Mesendoderm (in vitro differentiated cells): ENCODE measurements at regions not wholly inside any gene's neighbourhood (a gene's known extent, or its start where the extent isn't known, plus 50 kb on each side); places are given as distances from the start of the nearest gene placed in this dataset.

Experiments
- DNase-seq: peaks from one replicate; pipeline ENCODE4 v3.0.0; 2013
- H2AK5ac ChIP-seq: 2 replicates; pipeline ENCODE4 v1.6.1; 2013; ENCODE audit warnings: low read length, inconsistent platforms
- H2BK120ac ChIP-seq: 2 replicates; pipeline ENCODE4 v1.6.1; 2013; ENCODE audit warnings: low read depth, mild to moderate bottlenecking, low read length, moderate library complexity, mixed read lengths
- H2BK15ac ChIP-seq: replicated peaks from 2 replicates; pipeline ENCODE4 v1.6.1; 2013; ENCODE audit warnings: low read depth, mild to moderate bottlenecking, moderate library complexity
- H2BK5ac ChIP-seq: 2 replicates; pipeline ENCODE4 v1.6.1; 2013; ENCODE audit warnings: low read length, inconsistent platforms
- H3K18ac ChIP-seq: 2 replicates; pipeline ENCODE4 v1.6.1; 2013; ENCODE audit warnings: mild to moderate bottlenecking, low read length, mixed read lengths
- H3K23ac ChIP-seq: one replicate; pipeline ENCODE4 v1.6.1; 2013; ENCODE audit warnings: low read length
- H3K27ac ChIP-seq: 2 replicates; pipeline ENCODE4 v1.5.1; 2013; ENCODE audit warnings: low read depth, mild to moderate bottlenecking, inconsistent platforms, low read length, moderate library complexity
- H3K27me3 ChIP-seq: 2 replicates; pipeline ENCODE4 v1.6.1; 2013; ENCODE audit warnings: low read length, control low read depth, mild to moderate bottlenecking, inconsistent platforms; ENCODE audit not compliant: insufficient read depth, poor library complexity
- H3K36me3 ChIP-seq: 2 replicates; pipeline ENCODE4 v1.6.1; 2013; ENCODE audit warnings: low read length, inconsistent platforms; ENCODE audit not compliant: control insufficient read depth, insufficient read depth
- H3K4ac ChIP-seq: one replicate; pipeline ENCODE4 v1.6.1; 2013; ENCODE audit warnings: low read depth, mild to moderate bottlenecking, low read length, moderate library complexity
- H3K4me1 ChIP-seq: 2 replicates; pipeline ENCODE4 v1.6.1; 2013; ENCODE audit warnings: low read depth, low read length, inconsistent platforms; ENCODE audit not compliant: control insufficient read depth
- H3K4me2 ChIP-seq: 2 replicates; pipeline ENCODE4 v1.6.1; 2013; ENCODE audit warnings: low read length
- H3K4me3 ChIP-seq: 2 replicates; pipeline ENCODE4 v1.5.1; 2013; ENCODE audit warnings: mild to moderate bottlenecking, low read length
- H3K56ac ChIP-seq: one replicate; pipeline ENCODE4 v1.6.1; 2013; ENCODE audit warnings: low read length
- H3K79me1 ChIP-seq: 2 replicates; pipeline ENCODE4 v1.6.1; 2013; ENCODE audit warnings: low read length, inconsistent platforms
- H3K79me2 ChIP-seq: 2 replicates; pipeline ENCODE4 v1.6.1; 2013; ENCODE audit warnings: mild to moderate bottlenecking, low read length; ENCODE audit not compliant: control insufficient read depth, insufficient read depth
- H3K9ac ChIP-seq: 2 replicates; pipeline ENCODE4 v1.6.1; 2013; ENCODE audit warnings: low read length, inconsistent platforms
- H4K5ac ChIP-seq: one replicate; pipeline ENCODE4 v1.6.1; 2013; ENCODE audit warnings: low read length
- H4K8ac ChIP-seq: one replicate; pipeline ENCODE4 v1.6.1; 2013; ENCODE audit warnings: low read depth, mild to moderate bottlenecking, control low read depth, low read length, moderate library complexity
- WGBS: extraction: QIAGEN DNeasy Blood & Tissue Kit; methylation state at CpG from one replicate; pipeline ENCODE4 v1.1.7; 2013; ENCODE audit warnings: low lambda C conversion rate, missing lambda C conversion rate; ENCODE audit not compliant: insufficient coverage; ENCODE audit errors: extremely low coverage; 5-methylcytosine and 5-hydroxymethylcytosine counted together

DNA sequence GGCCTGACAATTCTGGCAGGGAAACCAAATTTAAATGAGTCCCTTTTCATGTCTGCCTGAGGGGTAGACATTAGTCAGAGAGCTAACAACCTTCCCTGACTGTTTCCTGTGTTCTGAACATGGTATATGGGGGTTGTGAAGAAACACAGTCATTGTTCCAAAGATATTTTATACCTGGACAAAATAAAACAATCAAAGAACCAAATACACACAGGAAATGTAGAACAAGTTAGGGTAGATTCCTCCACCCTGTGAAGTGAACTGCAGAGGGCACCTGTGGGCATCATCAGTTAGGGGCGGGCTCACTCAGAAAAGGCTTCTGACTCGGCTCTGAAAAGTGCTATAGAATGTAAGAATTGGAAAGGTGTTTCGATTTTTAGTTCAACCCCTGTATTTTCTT is 231.9 kb upstream of the CADM1 start:
- H2BK120ac ChIP-seq, result no peak overlapping the region
- H2BK5ac ChIP-seq, result no peak overlapping the region
- H3K4me1 ChIP-seq, result no peaks in the 10 kb centered on the region
- no peak for DNase-seq
- no peaks in the 10 kb centered on the region for H3K36me3 ChIP-seq
- no peak overlapping the region for H3K56ac ChIP-seq
- no peak overlapping the region for H3K18ac ChIP-seq
- no peak overlapping the region for H2BK15ac ChIP-seq
- no peak overlapping the region for H3K23ac ChIP-seq
- no peak overlapping the region for H3K4me3 ChIP-seq
- no peak overlapping the region for H4K5ac ChIP-seq
- no peak overlapping the region for H3K9ac ChIP-seq
- H3K4ac ChIP-seq, result no peak overlapping the region
- no peaks in the 10 kb centered on the region for H3K79me2 ChIP-seq
- WGBS, result no CpG with 5 or more reads among the region's 3 CpGs
- H3K27ac ChIP-seq, result no peak overlapping the region
- no peak overlapping the region for H4K8ac ChIP-seq
- no peak overlapping the region for H3K4me2 ChIP-seq
- no peak overlapping the region for H2AK5ac ChIP-seq
- H3K79me1 ChIP-seq, result no peaks in the 10 kb centered on the region
- no peaks in the 10 kb centered on the region for H3K27me3 ChIP-seq

GRCh38 chr11:115724666-115725065 is 220.5 kb upstream of the CADM1 start:
- no peak overlapping the region for H2BK120ac ChIP-seq
- H3K23ac ChIP-seq, result no peak overlapping the region
- no peak overlapping the region for H4K5ac ChIP-seq
- H3K27ac ChIP-seq, result no peak overlapping the region
- peaks cover 3% of the 10 kb centered on the region for H3K27me3 ChIP-seq
- no CpG with 5 or more reads among the region's 2 CpGs for WGBS
- no peak overlapping the region for H4K8ac ChIP-seq
- H2AK5ac ChIP-seq, result no peak overlapping the region
- H3K79me1 ChIP-seq, result no peaks in the 10 kb centered on the region
- no peak overlapping the region for H3K4me3 ChIP-seq
- no peak overlapping the region for H3K4me2 ChIP-seq
- no peak overlapping the region for H3K9ac ChIP-seq
- no peak overlapping the region for H2BK15ac ChIP-seq
- no peak for DNase-seq
- no peak overlapping the region for H3K56ac ChIP-seq
- no peaks in the 10 kb centered on the region for H3K4me1 ChIP-seq
- no peak overlapping the region for H3K18ac ChIP-seq
- H3K36me3 ChIP-seq, result no peaks in the 10 kb centered on the region
- H2BK5ac ChIP-seq, result no peak overlapping the region
- H3K4ac ChIP-seq, result no peak overlapping the region
- H3K79me2 ChIP-seq, result no peaks in the 10 kb centered on the region

DNA sequence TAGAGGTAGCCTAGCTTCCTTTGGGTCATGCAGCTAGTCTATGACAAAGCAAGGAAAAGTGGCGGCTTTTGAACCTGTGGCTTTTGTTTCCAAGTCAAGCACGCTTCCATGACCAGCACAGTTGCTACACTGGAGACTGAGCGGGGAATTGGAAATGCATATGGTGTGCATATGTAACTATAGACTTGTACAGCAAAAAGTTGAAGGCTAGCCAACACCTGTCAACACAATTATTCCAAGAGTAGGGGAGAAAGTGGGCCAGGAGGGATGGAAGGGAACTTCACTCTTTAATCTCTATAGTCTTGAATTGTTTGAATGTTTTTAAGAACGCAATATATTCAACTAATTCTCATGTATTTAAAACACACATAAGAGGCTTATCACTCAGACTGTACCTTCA is 218.5 kb upstream of the CADM1 start:
- Histone ChIP-seq H3K56ac (no peak overlapping the region), H2BK15ac (no peak overlapping the region), H3K4ac (no peak overlapping the region), H2BK5ac (no peak overlapping the region), H4K5ac (no peak overlapping the region), H3K4me3 (no peak overlapping the region), H2AK5ac (no peak overlapping the region), H3K4me1 (no peaks in the 10 kb centered on the region), H3K9ac (no peak overlapping the region), H4K8ac (no peak overlapping the region), H3K79me1 (no peaks in the 10 kb centered on the region), H3K79me2 (no peaks in the 10 kb centered on the region), H3K27me3 (peaks cover 3% of the 10 kb centered on the region), H2BK120ac (no peak overlapping the region), H3K23ac (no peak overlapping the region), H3K36me3 (no peaks in the 10 kb centered on the region), H3K27ac (no peak overlapping the region), H3K18ac (no peak overlapping the region), H3K4me2 (no peak overlapping the region)
- no peak for DNase-seq
- WGBS, result no CpG with 5 or more reads among the region's 4 CpGs

- Histone ChIP-seq H3K4me3 (no peak overlapping the region), H4K5ac (no peak overlapping the region), H3K27ac (no peak overlapping the region), H3K79me2 (no peaks in the 10 kb centered on the region), H3K79me1 (no peaks in the 10 kb centered on the region), H3K27me3 (no peaks in the 10 kb centered on the region), H3K36me3 (no peaks in the 10 kb centered on the region), H2BK15ac (no peak overlapping the region), H3K4me2 (no peak overlapping the region), H2BK5ac (no peak overlapping the region), H3K4ac (no peak overlapping the region), H2BK120ac (no peak overlapping the region), H4K8ac (no peak overlapping the region), H3K56ac (no peak overlapping the region), H3K4me1 (no peaks in the 10 kb centered on the region), H3K23ac (no peak overlapping the region), H2AK5ac (no peak overlapping the region), H3K9ac (no peak overlapping the region), H3K18ac (no peak overlapping the region)
- WGBS, result no CpG with 5 or more reads among the region's 3 CpGs
- DNase-seq, result no peak
These were observed 217.2 kb upstream of the CADM1 start for GRCh38 chr11:115721296-115721995.

- Histone ChIP-seq H3K4me1 (no peaks in the 10 kb centered on the region), H2BK5ac (no peak overlapping the region), H3K23ac (no peak overlapping the region), H3K56ac (no peak overlapping the region), H2AK5ac (no peak overlapping the region), H4K5ac (no peak overlapping the region), H3K27ac (no peak overlapping the region), H3K4ac (no peak overlapping the region), H3K79me1 (no peaks in the 10 kb centered on the region), H3K27me3 (no peaks in the 10 kb centered on the region), H3K79me2 (no peaks in the 10 kb centered on the region), H2BK15ac (no peak overlapping the region), H2BK120ac (no peak overlapping the region), H3K9ac (no peak overlapping the region), H3K4me2 (no peak overlapping the region), H3K18ac (no peak overlapping the region), H3K36me3 (no peaks in the 10 kb centered on the region), H4K8ac (no peak overlapping the region), H3K4me3 (no peak overlapping the region)
- WGBS, result no CpG with 5 or more reads among the region's 9 CpGs
- no peak for DNase-seq
These were observed 216.5 kb upstream of the CADM1 start for GRCh38 chr11:115720602-115721245.

- Histone ChIP-seq H3K79me1 (no peaks in the 10 kb centered on the region), H4K8ac (no peak overlapping the region), H3K23ac (no peak overlapping the region), H3K9ac (no peak overlapping the region), H3K36me3 (no peaks in the 10 kb centered on the region), H3K4ac (no peak overlapping the region), H4K5ac (no peak overlapping the region), H2BK5ac (no peak overlapping the region), H3K56ac (no peak overlapping the region), H3K4me2 (no peak overlapping the region), H3K79me2 (no peaks in the 10 kb centered on the region), H3K27me3 (no peaks in the 10 kb centered on the region), H3K4me3 (no peak overlapping the region), H3K27ac (no peak overlapping the region), H3K4me1 (no peaks in the 10 kb centered on the region), H2BK15ac (no peak overlapping the region), H3K18ac (no peak overlapping the region), H2AK5ac (no peak overlapping the region), H2BK120ac (no peak overlapping the region)
- no CpG with 5 or more reads among the region's 3 CpGs for WGBS
- DNase-seq, result no peak
These were observed 214.7 kb upstream of the CADM1 start for GRCh38 chr11:115718945-115719344.
